GM18520 (cell line): ENCODE measurements at regions not wholly inside any gene's neighbourhood (a gene's known extent, or its start where the extent isn't known, plus 50 kb on each side); places are given as distances from the start of the nearest gene placed in this dataset.
A peak's percentile ranks its signal among the peaks of the same experiment; 100 is the strongest.

Source experiments
- ATAC-seq: cut with Tn5 transposase; IDR thresholded peaks from one replicate; pipeline ENCODE4 v1.9.1; 2021; ENCODE audit not compliant: unreplicated experiment

- no peak for ATAC-seq
Measured at GRCh38 chr13:47005756-47006414, 109.0 kb upstream of the HTR2A start.

- no peak for ATAC-seq
Measured at GRCh38 chr13:47004540-47004939, 107.7 kb upstream of the HTR2A start.

GRCh38 chr13:47004027-47004426 is 107.2 kb upstream of the HTR2A start:
- ATAC-seq: no peak

GRCh38 chr13:47000165-47000564 is 103.3 kb upstream of the HTR2A start:
- no peak for ATAC-seq

- ATAC-seq: no peak
Measured at GRCh38 chr13:46996316-46997030, 99.6 kb upstream of the HTR2A start.

GRCh38 chr13:46995874-46996273 is 99.0 kb upstream of the HTR2A start:
- peak; percentile 66 for ATAC-seq

GRCh38 chr13:46994492-46994891 is 97.6 kb upstream of the HTR2A start:
- ATAC-seq: no peak

GRCh38 chr13:46992383-46992952 is 95.6 kb upstream of the HTR2A start:
- no peak for ATAC-seq

GRCh38 chr13:46983881-46984280 is 87.0 kb upstream of the HTR2A start:
- peak; percentile 65 for ATAC-seq

GRCh38 chr13:46982856-46983582 is 86.2 kb upstream of the HTR2A start:
- ATAC-seq: peak; percentile 83

- ATAC-seq: no peak
Measured at GRCh38 chr13:46975173-46975572, 78.3 kb upstream of the HTR2A start.

- no peak for ATAC-seq
Measured at GRCh38 chr13:46968450-46968849, 71.6 kb upstream of the HTR2A start.

- ATAC-seq: no peak
Measured at GRCh38 chr13:46964789-46965527, 68.1 kb upstream of the HTR2A start.

- ATAC-seq: no peak
Measured at GRCh38 chr13:46963904-46964303, 67.1 kb upstream of the HTR2A start.

- no peak for ATAC-seq
Measured at GRCh38 chr13:46962281-46962941, 65.6 kb upstream of the HTR2A start.

GRCh38 chr13:46961719-46962118 is 64.9 kb upstream of the HTR2A start:
- peak; percentile 98 for ATAC-seq

GRCh38 chr13:46953941-46954340 is 57.1 kb upstream of the HTR2A start:
- ATAC-seq: no peak

- ATAC-seq: no peak
Measured at GRCh38 chr13:46953331-46953730, 56.5 kb upstream of the HTR2A start.

- ATAC-seq: no peak
Measured at GRCh38 chr13:46951516-46951915, 54.7 kb upstream of the HTR2A start.

- no peak for ATAC-seq
Measured at GRCh38 chr13:46949211-46949610, 52.4 kb upstream of the HTR2A start.
